ENCODE measurements at regions not wholly inside any gene's neighbourhood (a gene's known extent, or its start where the extent isn't known, plus 50 kb on each side); places are given as distances from the start of the nearest gene placed in this dataset.

DNA sequence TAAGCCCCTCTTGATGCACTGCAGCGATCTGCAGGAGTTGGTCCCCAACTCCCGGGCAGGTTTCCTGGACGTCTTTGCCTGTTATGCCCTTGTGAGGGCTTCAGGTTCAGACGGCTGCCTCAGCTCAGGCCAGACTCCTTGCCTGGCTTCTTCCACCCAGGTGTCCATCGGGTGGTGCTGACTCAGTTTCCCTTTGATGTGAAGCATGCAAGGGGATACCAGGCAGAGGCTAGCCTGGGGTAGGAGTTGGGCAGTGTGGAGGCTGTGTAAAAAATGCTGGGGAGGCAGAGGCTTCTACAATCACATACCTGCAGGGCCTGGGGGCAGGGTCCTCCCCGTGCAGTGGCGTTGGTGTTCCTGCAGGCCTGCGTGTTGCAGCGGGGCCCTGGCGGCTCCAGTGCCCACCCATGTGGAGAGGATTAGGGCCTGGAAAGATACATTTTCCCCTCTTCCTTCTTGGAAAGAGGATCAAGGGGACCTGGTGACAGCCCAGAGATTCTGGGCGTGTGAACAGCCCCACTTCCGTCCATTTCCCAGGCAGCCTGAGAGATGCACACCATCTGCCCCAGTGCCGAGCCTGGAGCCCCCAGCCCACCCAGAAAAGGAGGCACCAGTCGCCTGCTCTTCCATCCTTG is 338.3 kb downstream of the DYSF start:
- DNase-seq (ENCODE audit: low read depth), result no peak

DNA sequence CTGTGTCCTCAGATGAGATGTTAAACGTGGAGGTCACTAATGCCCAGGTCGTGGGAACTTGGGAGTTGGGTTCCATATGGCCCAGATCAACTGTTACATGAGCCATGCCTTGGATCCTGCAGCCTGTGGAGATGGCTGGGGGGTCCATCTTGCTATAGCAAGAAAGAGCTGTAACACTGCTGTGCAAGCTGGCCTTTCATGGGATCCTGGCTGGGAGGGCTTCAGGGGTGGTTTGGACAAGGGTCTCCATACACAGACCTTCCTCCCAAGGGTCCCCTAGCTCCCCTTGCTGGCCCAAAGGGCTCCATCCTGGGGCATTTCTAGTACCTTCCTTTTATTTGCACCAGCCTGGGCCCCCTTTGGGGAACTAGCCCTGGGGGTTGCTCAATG is 337.7 kb downstream of the DYSF start:
- DNase-seq (ENCODE audit: low read depth), result no peak

DNA sequence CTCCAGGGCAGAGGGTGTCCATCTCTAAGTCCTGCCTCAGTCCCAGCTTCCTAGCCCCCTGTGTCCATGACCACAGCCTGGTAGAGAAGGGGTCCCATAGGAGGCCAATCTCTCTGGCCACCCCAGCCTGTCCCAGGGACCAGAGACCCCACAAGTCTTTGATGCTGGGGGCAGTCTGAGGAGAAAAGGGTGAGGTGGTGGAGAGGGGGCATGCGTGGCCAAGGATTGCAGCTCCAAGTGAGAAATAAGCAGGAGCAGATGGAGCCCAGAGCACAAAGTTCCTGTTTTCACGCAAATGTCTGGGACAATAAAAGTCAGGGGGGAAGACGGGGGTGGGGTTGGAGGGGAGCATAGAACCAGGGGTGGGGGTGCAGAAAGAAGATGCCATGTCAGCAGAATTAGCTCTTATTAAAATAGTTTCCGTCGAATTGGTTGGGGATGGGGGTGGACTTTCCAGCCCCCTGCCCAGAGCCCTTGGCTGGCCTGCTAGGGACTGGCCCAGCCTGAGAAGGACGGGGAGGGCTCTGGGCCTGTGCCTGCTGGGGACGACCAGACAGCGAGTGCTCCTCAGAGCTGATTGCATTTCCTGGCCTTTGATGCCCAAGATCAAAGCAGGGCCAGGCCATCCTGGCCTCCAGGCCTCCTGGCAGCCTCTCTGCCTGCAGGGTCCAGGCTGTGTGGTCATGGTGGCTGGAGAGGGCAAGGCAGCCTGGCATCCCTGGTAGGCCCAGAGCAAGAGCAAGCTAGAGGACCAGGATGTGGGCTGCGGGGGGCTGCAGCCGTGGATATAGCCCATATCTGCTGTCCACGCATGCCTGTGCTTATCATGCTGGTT is 337.1 kb downstream of the DYSF start:
- no peak for DNase-seq (ENCODE audit: low read depth)

DNA sequence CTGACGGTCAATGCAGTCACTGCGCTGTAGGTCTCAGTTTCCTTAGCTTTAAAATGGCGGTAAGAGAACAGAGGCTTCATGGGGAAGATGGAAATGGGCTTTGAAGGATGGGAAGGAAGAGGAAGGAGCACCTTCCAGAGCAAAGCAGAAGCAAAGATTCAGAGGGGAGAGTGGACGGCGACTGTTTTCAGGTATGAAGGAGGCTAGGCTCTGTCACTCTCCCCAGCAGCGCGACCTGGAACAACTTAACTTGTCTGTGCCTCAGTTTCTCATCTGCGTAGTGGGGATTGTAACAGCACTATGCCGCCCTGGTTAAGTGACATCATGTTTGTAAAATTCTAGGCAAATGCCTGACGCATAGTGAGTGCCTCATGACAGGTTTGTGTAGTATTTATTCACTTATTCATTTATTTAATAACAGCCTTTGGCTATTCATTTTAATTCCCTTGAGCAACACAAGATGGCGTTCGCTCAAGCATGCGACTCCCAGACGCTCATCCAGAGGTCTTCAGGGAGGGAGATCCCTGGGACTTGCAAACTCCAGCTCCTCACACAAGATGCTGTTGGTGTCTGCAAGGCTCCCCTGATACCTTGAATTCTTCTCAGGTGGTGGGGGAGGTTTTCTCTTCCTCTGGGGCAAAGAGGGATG is 336.3 kb downstream of the DYSF start:
- no peak for DNase-seq (ENCODE audit: low read depth)

DNA sequence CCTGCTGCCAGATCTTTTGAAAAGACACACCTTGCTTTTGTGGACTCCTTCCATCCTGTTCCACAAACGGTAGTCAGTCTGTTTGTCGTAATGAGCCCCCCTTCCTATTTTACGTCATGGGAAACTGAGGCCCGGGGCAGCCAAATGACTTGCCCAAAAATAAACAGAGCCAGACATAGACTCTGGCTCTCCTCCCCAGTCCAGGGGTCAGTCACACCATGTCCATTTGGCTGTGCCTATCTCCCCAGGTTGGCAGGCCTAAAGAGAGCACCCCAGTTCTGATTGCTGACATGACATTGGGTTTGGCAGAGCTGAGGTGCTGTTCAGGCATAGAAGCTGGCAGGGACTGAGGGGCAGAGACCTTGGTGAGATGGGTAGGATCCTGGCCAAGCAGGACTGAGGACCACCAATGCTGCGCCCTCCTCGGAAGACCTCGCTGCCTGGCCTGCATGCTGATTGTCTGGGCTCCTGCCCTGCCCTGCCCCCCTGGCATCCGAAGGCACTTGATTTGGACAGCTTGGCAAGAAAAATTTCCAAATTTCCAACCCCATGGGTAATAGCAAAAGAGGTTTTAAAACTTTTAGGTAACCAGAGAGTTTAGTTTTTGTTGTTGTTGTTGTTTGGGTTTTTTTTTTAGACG is 335.4 kb downstream of the DYSF start:
- DNase-seq (ENCODE audit: low read depth), result no peak

DNA sequence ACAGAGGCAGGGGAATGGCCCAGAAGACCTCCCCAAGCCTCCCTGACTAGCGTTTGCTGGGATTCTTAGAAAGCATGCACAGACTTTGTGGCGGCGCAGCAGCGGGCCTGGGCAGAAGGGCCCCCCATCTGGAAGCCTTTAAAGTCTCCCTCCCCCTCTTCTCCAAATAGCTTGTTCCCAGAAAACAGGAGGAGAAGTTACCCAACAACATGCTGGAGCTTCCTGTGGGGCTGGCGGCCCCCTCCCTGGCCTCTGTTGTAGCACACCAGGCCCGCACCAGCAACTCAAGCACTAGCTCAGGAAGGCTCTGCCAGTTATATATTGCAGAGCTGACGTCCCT is 334.8 kb downstream of the DYSF start:
- no peak for DNase-seq (ENCODE audit: low read depth)

DNA sequence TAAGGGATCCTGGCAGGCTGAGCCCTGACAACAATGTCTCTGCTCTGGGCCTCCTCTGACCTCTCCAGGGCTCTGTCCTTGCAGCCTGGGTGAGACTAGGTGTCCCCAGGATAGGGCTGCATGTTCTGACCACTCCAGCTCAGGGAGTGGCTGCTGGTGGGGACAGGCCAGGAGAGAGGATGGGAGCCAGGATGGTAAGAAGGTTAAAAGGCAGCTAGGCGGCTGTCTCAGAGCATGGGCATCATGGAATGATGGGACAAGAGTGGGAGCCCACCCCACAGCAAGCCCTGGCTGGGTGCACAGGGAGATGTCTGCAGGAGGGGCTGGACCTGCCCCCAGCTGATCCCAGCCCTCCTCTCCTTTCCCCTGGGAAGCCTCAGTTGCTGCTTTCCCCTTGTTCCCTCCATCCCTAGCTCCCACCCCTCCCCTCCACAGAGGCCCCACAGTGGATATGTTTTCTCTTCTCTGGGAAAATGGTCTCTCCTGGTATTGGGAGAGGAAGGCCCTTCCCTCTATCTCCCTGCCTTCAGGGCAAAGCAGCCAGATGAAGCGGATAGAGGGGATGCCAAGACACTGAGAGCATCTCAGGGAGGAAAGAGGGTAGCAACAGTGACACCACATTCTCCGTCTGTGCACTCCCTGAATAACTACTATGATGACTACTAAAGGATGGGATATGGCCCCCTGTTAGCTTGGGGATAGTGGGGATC is 334.3 kb downstream of the DYSF start:
- no peak for DNase-seq (ENCODE audit: low read depth)

DNA sequence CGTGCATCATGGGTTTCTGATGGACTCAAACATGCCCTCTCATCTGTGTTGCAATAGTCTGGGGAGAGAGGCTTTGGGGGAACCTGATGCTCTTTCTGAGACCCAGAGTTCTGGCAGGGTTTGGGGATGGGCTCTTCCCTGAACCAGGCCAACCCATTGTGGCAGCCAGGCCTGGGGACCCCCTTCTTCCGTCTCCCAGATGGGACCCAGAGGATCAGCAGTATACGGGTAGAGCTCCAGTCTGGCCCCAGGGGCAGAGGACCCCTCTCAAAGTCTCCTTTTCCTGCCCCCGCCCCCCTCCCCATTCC is 333.7 kb downstream of the DYSF start:
- DNase-seq (ENCODE audit: low read depth), result no peak

DNA sequence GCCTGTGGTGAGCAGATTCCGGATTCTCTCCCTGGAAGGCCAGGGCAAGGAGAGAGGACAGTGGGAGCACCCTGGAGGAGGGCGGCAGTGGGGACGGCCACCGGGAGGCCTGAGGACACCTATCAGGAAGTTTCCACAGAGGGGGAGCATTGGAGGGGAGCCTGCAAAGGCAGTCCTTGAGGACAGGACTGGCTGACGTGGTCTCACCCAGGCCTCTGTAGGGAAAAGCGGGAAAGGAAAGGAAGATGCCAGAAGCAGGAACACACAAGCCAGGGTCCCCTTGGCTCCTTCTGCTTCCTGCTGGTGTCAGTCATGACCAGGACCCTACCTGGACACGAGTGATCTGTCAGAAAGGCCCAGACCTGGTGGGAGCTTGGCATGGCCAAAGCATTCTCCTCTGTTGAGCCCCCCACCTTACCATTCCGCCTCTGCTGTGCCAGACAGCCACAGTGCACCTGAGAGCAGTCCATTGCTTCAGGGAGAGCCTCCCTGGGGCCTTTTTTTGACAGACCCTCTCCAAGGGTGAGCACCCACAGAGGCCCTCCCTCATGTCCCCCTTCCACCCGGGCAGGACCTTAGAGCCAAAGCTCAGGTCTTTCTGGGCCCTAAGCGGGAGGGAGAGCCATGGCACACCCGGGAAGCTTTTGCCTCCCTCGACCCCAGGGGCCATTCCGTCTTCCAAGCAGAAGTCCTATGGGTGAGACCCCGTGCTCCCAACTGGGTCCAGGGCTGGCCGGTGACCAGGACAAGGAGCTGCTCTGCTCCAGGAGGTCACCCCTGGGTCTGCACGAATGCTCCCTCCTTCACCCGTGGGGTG is 333.1 kb downstream of the DYSF start:
- DNase-seq (ENCODE audit: low read depth), result no peak

DNA sequence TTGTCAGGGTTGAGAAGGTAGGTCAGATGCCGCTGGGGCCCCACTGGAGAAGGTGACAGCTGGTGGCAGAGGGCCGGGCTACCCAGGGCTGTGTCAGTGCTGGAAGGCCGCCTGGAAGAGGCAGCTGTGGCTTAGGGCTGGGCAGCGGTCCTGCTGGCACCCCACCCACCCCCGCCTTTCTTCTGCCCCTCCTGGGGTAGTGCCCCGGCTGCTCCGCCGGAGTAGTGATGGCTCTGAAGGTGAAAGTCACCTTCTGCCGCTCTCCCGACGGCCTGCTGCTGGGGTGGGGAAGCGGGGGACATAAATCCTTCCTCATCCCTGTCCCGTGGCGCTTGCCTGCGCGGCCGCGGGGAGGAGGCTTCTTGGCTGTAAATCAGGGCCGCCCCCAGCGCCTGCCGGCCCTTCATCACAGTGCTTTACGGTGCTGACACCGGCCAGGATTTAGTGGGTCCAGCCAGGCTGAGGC is 332.2 kb downstream of the DYSF start:
- no peak for DNase-seq (ENCODE audit: low read depth)

DNA sequence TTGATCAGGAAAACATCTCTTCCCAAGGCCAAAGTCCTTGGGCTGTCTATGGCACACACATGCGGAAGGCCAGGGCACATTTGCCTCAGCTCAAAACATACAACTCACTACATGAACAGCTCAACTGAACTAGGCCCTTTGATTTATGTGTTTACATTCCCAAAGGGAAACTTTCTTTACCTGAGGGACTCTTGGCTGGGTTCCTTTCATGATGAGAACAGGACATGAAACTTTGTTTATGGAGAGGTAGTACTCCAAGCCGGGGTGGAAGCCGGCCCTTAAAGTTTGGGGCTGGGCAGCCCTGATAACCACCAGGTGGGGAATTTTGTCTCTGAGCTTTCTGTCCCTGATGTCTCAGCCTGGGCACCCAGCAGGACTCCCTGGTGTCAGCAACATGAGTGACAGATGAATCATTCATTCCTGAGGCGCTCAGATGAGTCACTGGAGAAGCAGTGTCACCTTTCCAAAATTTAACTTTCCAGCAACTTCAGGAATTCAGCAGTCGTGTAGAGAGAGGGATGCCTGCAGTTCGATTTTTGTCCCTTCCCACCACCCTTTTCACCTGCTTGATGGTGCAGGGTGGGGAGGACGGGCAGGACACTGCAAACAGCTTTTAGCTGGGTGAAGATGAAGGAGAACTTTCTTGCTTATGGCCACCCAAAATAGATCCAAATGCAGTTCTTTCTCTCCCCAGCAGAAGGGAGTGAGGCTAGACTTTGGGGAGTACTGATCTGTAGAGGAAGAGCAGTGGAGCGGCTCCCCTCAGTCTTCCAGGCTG is 331.6 kb downstream of the DYSF start:
- no peak for DNase-seq (ENCODE audit: low read depth)

DNA sequence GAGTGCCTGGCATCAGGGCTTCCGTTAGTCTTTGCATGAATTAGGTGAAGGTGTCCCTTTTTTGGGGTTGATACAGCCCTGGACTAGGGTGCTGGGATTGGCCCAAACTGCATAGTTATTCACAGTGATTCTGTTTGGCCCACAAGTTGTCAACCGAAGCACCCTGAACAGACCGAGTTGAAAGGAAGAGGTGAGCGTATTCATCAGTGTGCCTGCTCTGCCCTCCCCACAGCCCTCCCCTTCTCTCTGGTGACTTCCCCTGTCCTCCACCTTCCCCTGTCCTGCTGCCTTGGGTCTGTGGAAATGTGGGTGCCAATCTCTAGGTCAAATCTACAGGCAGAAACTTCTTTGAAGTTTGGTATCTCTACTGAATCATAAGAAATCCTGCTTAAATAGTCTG is 330.5 kb downstream of the DYSF start:
- no peak for DNase-seq (ENCODE audit: low read depth)

DNA sequence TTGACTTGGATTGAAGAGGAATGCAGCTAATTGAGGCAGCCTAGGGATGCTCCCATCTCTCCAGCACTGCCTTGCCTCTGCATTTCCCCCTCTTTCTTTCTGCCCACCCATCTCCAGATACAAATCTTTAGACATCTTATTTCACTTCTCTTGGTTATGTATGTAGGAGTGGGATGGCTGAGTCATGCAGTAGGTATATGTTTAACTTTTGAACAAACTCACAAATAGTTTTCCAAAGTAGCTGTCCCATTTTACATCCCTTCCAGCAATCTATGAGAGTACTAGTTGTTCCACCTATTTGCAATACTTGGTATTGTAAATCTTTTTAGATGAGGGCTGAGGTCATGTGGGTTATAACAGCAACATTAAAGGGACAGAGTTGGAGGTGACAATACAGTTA is 329.9 kb downstream of the DYSF start:
- DNase-seq (ENCODE audit: low read depth), result no peak

DNA sequence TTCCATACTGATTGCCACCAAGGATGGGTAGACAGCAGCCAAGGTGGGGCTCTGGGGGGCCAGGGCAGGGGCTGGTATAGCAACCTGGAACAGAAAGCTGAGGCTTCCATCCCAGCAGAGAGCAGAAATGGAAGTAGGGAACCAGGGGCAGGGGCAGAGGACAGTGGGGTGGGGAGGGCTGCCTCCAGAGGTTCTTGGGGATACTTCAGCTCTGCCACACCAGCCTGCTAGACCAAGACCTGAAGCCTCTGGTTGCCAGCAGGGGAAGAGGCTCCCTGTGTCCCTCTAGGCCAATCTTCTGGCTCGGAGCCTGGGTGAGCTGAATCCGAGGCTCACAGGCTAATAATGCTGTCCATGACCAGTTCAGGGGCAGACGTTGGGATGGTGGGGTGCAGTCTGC is 329.0 kb downstream of the DYSF start:
- DNase-seq (ENCODE audit: low read depth), result no peak

DNA sequence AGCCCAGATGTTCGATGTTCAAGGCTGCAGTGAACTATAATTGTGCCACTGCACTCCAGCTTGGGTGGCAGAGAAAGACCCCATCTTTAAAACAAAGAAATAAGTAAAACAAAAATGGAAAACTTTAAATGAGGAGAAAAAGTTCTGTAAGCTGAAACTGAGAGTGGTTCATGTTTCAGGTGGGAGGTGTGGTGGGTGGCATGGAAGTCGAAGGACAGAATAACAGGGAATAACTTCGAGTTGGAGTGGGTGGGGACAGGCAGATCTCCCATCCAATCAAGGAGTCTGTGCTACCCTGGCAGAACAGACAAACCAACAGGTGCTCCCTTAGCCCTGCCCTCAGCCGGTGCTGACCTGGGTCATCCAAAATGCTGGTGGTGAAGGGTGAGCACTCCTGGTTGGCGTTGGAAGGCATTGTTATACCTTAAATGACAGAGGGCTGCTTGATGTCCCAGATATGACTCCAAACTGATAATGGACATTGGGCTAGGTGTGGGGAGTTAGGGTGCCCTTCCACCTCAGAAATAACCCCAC is 328.4 kb downstream of the DYSF start:
- no peak for DNase-seq (ENCODE audit: low read depth)

DNA sequence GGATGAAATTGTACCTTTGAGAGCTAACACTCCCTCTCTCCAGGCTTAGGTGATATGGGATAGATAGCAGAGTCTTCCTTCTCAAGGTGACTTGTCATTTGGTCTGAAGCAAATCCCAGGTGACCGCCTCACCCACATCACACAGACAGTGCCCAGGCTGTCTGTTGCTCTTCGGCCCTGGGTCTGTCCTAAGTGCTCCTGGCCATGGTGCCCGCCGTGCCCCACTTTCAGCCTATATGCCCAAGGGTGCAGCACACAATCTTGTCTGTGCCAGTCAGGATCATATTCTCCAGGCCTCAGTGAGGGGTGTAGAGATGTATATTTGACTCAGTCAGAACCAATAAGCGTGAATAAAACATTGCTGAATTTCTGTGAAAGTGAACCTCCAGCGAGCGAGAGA is 326.8 kb downstream of the DYSF start:
- no peak for DNase-seq (ENCODE audit: low read depth)

DNA sequence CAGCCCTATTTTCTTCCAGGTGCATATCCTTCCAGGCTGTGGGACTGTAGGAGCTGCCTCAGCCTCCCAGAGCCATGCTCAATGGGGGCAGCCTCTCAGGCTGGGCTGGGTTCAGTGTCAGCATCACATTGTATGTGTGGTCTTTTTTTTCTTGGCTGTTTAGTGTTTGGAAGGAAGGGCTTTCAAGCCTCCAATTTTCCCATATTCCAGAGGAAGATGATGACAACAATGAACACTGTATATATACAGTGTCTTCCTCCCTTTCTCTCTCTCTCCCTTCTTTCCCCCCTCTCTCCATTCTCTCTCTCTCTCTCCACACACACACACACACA is 326.4 kb downstream of the DYSF start:
- no peak for DNase-seq (ENCODE audit: low read depth)

DNA sequence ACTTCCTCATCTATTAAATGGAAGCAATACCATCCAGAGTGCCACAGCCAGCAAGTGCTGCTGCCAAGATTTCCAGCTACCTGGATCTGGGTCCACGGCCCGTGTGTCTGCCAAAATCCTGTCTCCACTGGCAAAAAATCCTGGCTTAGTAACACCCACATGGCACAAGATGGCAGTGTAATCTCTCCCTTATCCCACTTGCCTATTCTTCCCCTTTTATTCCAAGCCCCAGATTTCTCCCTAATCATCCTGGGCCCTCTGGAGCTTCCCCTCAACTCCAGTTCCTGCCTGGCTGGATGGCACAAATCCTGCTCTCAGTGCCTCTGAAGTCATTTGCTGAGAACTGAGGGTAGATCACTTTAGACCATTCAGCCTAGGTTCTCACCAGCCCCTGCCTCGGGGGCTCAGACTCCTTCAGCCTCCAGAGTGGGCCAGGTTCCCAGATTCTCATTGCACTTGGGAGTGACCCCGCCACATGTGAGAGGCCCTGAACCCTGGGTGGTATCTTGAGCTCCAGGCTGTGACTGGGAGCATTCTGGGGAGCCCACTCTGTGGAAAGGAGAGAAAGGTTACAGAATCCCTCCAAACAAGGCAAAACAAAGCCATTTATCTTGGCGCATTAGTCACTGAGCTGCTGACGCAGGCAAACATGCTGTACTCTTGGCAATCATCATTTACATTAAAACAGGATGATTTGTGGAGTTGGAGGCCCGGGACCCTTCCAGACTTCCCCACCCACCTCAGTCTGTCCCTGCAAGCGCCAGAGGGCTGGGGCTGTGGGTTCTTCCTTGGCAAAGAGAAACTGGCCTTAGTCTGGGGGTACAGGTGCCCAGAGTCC is 325.8 kb downstream of the DYSF start:
- DNase-seq (ENCODE audit: low read depth), result no peak

DNA sequence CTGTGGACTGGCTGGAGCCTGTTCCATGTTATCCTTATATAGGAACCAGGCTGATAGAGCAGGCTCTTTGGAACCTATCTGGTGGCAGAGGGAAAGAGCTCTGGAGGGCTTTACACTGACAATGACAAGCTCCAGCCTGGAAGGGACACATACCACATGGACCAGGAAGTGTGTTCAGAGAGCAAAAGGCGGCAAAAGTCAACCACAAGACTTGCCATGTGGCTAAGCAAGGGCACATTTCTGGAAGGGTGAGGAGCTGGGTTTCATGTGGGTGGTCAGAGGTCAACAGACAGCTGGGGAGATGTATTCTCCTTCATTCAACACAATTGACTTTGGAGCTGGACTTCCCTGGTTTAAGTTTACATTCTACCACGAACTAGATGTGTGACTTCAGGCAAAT is 325.2 kb downstream of the DYSF start:
- DNase-seq (ENCODE audit: low read depth), result no peak

DNA sequence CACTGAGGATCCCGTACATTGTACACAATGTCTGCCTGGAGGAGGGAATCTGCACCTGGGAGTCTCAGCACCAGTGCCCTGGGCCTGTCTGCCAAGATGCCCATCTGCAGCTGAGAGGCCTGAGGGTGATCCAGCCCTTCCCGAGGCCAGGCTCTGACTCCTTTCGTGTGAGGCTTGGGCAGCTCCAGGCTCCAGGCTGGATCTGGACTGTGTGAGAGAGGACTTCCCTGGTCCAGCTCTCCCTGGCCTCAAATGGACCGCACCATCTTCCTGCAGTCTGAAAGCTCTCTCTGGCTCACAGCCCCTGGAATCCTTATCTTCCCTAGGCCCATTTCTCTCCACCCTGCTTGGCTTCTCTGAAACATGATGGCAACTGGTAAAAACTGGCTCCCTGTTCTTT is 324.6 kb downstream of the DYSF start:
- no peak for DNase-seq (ENCODE audit: low read depth)

Data from activated T-cell treated with anti-CD3 and anti-CD28 coated beads for 24 hours (primary cell).